Muscle of arm (tissue), 1 donor: ENCODE measurements at regions not wholly inside any gene's neighbourhood (a gene's known extent, or its start where the extent isn't known, plus 50 kb on each side); places are given as distances from the start of the nearest gene placed in this dataset.

Experiments used
- DNase-seq: peaks from one replicate; pipeline ENCODE4 v3.0.0-alpha.2; 2013

DNA sequence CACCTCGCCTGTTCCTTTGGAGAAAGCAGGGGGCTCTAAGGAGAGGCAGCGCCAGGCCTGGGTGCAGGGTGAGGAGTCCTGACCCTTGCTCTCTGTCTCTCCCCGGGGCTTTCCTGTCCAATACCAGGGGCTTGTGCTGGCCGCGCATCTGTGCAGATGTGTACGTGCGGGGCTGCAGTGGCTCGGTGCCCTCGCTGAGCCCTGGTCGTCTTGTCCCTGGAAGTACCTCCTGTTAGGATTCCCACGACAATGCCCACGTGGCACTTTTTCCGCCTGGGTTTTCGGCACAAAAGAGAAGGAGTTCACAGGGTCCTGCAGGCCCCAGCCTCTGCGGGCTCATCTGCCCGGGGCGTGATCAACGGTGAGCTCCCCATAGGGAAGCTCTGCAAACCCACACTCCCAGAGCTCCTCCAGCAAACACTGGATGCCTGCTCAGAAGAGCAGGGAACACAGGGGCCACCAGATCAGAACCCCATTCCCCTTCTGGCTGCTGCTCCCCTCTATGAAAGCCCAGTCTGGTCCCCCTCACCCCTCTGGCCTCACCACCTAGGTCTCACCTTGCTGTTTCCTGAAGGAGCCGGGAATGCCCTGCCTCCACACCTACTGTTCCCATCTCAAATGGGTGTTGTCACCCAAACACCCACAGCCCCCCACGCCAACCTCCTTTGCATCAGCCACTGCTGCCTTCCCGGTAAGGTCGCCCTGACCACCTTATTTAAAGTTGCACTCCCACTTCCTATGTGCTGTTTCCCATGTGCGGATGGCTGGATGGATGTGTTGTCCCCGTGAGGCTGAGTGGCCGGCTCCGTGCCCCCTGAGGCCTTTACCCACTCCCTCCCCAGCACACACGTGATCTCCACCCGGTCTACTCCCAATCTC lies 62.6 kb upstream of the PRR20G start:
- DNase-seq, result no peak

GRCh38 chr3:127349501-127350171 lies 61.8 kb upstream of the PRR20G start:
- DNase-seq, result no peak

GRCh38 chr3:127342735-127343134 lies 54.9 kb upstream of the PRR20G start:
- DNase-seq, result no peak

- no peak for DNase-seq
These were observed 52.3 kb upstream of the PRR20G start for GRCh38 chr3:127339928-127340861.

GRCh38 chr3:127339016-127339415 lies 51.2 kb upstream of the PRR20G start:
- no peak for DNase-seq

DNA sequence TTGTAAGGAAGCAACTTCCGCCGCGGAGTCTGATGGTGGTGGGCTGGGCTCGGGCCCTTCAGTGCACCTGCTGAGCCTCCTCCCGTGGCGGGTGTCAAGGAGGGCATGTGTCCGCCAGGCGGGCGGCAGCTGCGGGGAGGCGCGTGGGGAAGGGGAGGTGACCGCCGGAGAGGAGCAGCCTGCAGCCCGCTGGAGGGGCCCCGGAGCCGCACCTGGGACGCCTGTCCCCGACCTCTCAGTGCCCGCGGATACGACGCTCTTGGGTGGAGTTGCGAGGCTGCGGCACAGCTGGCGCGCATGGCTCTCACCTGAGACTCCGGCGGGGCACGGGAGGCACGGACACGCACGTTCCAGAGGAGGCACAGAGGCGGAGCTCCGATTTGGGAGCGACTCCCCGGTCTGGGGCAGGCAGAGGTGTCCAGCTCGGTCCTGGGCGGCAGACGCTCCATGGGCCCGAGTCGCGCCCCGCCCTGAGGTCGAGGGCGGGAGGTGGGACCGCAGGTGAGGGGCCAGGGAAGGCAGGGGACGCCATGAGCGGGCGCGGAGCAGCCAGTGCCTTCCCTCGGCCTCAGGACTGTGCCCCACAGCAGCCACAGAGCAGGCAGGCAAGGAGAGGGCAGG lies 50.2 kb upstream of the PRR20G start:
- no peak for DNase-seq
